K562 (cell line): ENCODE measurements at regions not wholly inside any gene's neighbourhood (a gene's known extent, or its start where the extent isn't known, plus 50 kb on each side); places are given as distances from the start of the nearest gene placed in this dataset.

Source experiments
- ATAC-seq: fragments of 200-7000 bp; cut with Tn5 transposase; 3 replicates; pipeline ENCODE4 v1.9.1; 2020; ENCODE audit warnings: moderate library complexity
- BruUV-seq: library from RNA; stranded (reverse); fragments of 400-500 nt; replicated peaks from 2 replicates; lab custom pipeline; 2021; lab: Mats Ljungman, UMichigan
- CTCF ChIA-PET: fragments of 300-600 bp; formaldehyde crosslinking; extraction: SDS; loops from one replicate; lab custom pipeline; 2021; ENCODE audit warnings: low intra/inter-chr PET ratio; lab: Yijun Ruan, JAX
- POLR2A ChIA-PET: fragments of 300-600, 350-650 bp; sonication (Branson Sonifier 250); formaldehyde crosslinking; extraction: SDS; loops from one replicate; lab custom pipeline; 2021; ENCODE audit warnings: antibody characterized with exemption, inconsistent platforms; lab: Yijun Ruan, JAX
- DNase-seq, 4 experiments: peaks; one replicate each; pipeline versions ENCODE4 v3.0.0 to v3.0.0-alpha.2; 2011 to 2018; ENCODE audit warnings: low spot score in 3 of 4, mixed read lengths in 3 of 4; ENCODE audit errors: extremely low read depth in 1 of 4
- FAIRE-seq: peaks from 2 replicates; lab custom pipeline; 2011; peaks lifted over from hg19 to GRCh38; lab: Jason Lieb, UNC
- H2AFZ ChIP-seq: 2 replicates; pipeline ENCODE4 v1.6.0; 2011; ENCODE audit warnings: low read depth, low read length, control low read depth, inconsistent platforms
- H3K27ac ChIP-seq: fragments of 200-600 bp; 3 replicates; pipeline ENCODE4 v1.8.0; 2011; ENCODE audit warnings: low read depth, mild to moderate bottlenecking, control low read depth, inconsistent platforms, low read length, moderate library complexity, mixed read lengths; ENCODE audit errors: extremely low read depth
- H3K27me3 ChIP-seq, 2 experiments: fragments of 300-600 bp in 1 of 2; 2 replicates in 1 of 2; 3 replicates in 1 of 2; pipeline versions ENCODE4 v1.6.0 to v1.8.0; 2011; ENCODE audit warnings: inconsistent platforms in 2 of 2, low read length in 2 of 2, mild to moderate bottlenecking in 1 of 2, mixed read lengths in 1 of 2, moderate library complexity in 1 of 2; ENCODE audit not compliant: control insufficient read depth in 2 of 2, insufficient read depth in 2 of 2
- H3K36me3 ChIP-seq: fragments of 300-600 bp; 3 replicates; pipeline ENCODE4 v1.8.0; 2011; ENCODE audit warnings: mild to moderate bottlenecking, low read length, inconsistent platforms; ENCODE audit not compliant: control insufficient read depth, insufficient read depth
- H3K4me1 ChIP-seq, 2 experiments: fragments of 200-600 bp in 1 of 2; replicated peaks in 1 of 2; 2 replicates in 1 of 2; 3 replicates in 1 of 2; pipeline versions ENCODE4 v1.5.1 to v1.8.0; 2011; ENCODE audit warnings: inconsistent platforms in 2 of 2, low read length in 2 of 2, mild to moderate bottlenecking in 1 of 2, mixed read lengths in 1 of 2, moderate library complexity in 1 of 2; ENCODE audit not compliant: control insufficient read depth in 2 of 2, insufficient read depth in 2 of 2
- H3K4me2 ChIP-seq: 2 replicates; pipeline ENCODE4 v1.6.1; 2011; ENCODE audit warnings: low read length, control low read depth, inconsistent platforms, mixed read lengths; ENCODE audit not compliant: insufficient read depth
- H3K4me3 ChIP-seq: fragments of 200-600 bp; sonication (generic), shearing (Covaris generic); 2 replicates; pipeline ENCODE4 v1.5.1; 2016; ENCODE audit warnings: control low read depth, inconsistent platforms
- H3K79me2 ChIP-seq: fragments of 200-600 bp; 3 replicates; pipeline ENCODE4 v1.8.0; 2011; ENCODE audit warnings: low read length, inconsistent platforms; ENCODE audit not compliant: control insufficient read depth, insufficient read depth
- H3K9ac ChIP-seq, 2 experiments: 2 replicates each; pipeline versions ENCODE4 v1.6.0 to v1.6.1; 2011; ENCODE audit warnings: low read depth in 2 of 2, low read length in 2 of 2, control low read depth in 1 of 2, inconsistent platforms in 1 of 2, mild to moderate bottlenecking in 1 of 2, mixed read lengths in 1 of 2; ENCODE audit not compliant: insufficient read depth in 1 of 2
- H3K9me1 ChIP-seq: one replicate; pipeline ENCODE4 v1.6.0; 2011; ENCODE audit warnings: inconsistent platforms, mild to moderate bottlenecking, low read length, moderate library complexity; ENCODE audit not compliant: control insufficient read depth, insufficient read depth
- H3K9me3 ChIP-seq: replicated peaks from 2 replicates; pipeline ENCODE4 v1.5.1; 2011; ENCODE audit warnings: low read depth, low read length, inconsistent platforms; ENCODE audit not compliant: control insufficient read depth, insufficient read depth
- H4K20me1 ChIP-seq: replicated peaks from 2 replicates; pipeline ENCODE4 v1.6.1; 2011; ENCODE audit warnings: low read length, inconsistent platforms, mixed read lengths; ENCODE audit not compliant: control insufficient read depth, insufficient read depth
- ELF1 ChIP-seq: fragments of 200-800 bp; sonication (Bioruptor generic); IDR thresholded peaks from 2 replicates; pipeline ENCODE4 v1.6.1; 2016; ENCODE audit warnings: missing genetic modification characterization, missing compliant biosample characterization
- SPI1 ChIP-seq: IDR thresholded peaks from 2 replicates; pipeline ENCODE4 v1.6.1; 2011; ENCODE audit warnings: low read depth, low read length, control low read depth, borderline replicate concordance
- STAT5A ChIP-seq: IDR thresholded peaks from 2 replicates; pipeline ENCODE4 v1.6.1; 2012; ENCODE audit warnings: low read length, inconsistent platforms, borderline replicate concordance
- ZNF311 ChIP-seq: fragments of 250-450 bp; sonication (Bioruptor Pico); IDR thresholded peaks from 2 replicates; pipeline ENCODE4 v1.4.0; 2020; ENCODE audit warnings: mild to moderate bottlenecking, moderate library complexity
- ZNF449 ChIP-seq: fragments of 250-450 bp; sonication (Bioruptor Pico); IDR thresholded peaks from 2 replicates; pipeline ENCODE4 v1.8.0; 2022; ENCODE audit warnings: moderate library complexity, mild to moderate bottlenecking, inconsistent platforms
- WGBS: fragments of 100-300 bp; shearing (Covaris generic); methylation state at CpG from one replicate; pipeline ENCODE4 v1.1.6; 2016; ENCODE audit warnings: low coverage, mixed read lengths; ENCODE audit not compliant: insufficient coverage; ENCODE audit errors: missing lambda C conversion rate; 5-methylcytosine and 5-hydroxymethylcytosine counted together
- in situ Hi-C: fragments of 300-500 bp; cut with MboI; formaldehyde crosslinking; loops from 4 replicates; pipeline ENCODE4 v1.15.0; 2018; ENCODE audit warnings: inconsistent platforms, mixed read lengths
- intact Hi-C: fragments of 100-400 bp; cut with micrococcal nuclease; formaldehyde crosslinking; loops from 2 replicates; pipeline ENCODE4 v1.14.2; 2022

- no peak for TF ChIP-seq STAT5A
- no peak for TF ChIP-seq ZNF311 (CRISPR knock-in tag)
- TF ChIP-seq ELF1 (tag): no peak
- no peak for TF ChIP-seq SPI1
- no peak for TF ChIP-seq ZNF449
- H3K4me1 ChIP-seq: no peaks in the 10 kb centered on the region
- H3K27me3 ChIP-seq: peaks cover 0 to 5% of the 10 kb centered on the region in 2 experiments; a peak in 1 of 5 replicates
- H3K4me2 ChIP-seq: no peak overlapping the region
- no peak overlapping the region for H3K4me3 ChIP-seq
- FAIRE-seq (no peak), ATAC-seq (no peak), DNase-seq (no peak)
- WGBS: 1% methylated on average over 7 of the region's 7 CpGs
- H3K79me2 ChIP-seq: no peaks in the 10 kb centered on the region
- H3K9me3 ChIP-seq: no peaks in the 10 kb centered on the region
- H3K9me1 ChIP-seq: no peaks in the 10 kb centered on the region
- intact Hi-C loops: no loop called here
- H2AFZ ChIP-seq: no peak overlapping the region
- ChIA-PET CTCF (no interaction called here), POLR2A (interaction anchor here (1.1 kb wide), 1 partner anchor 16 kb away, joined by 3 read pairs; no protein-coding TSS in a partner anchor)
- H3K27ac ChIP-seq: no peak overlapping the region
- H4K20me1 ChIP-seq: no peaks in the 10 kb centered on the region
- no peaks in the 10 kb centered on the region for H3K36me3 ChIP-seq
- BruUV-seq: no TSS peak
- no peak overlapping the region for H3K9ac ChIP-seq
- in situ Hi-C loops: no loop called here
Observed at GRCh38 chr16:50961952-50962351, 189.1 kb downstream of the SALL1 start.
